Vagina (tissue), 2 donors: ENCODE measurements at regions not wholly inside any gene's neighbourhood (a gene's known extent, or its start where the extent isn't known, plus 50 kb on each side); places are given as distances from the start of the nearest gene placed in this dataset.
A peak's percentile ranks its signal among the peaks of the same experiment; 100 is the strongest.

ENCODE experiments used
- DNase-seq, 2 donors: peaks; one replicate each; pipeline ENCODE4 v3.0.0-alpha.2; 2017; ENCODE audit errors: extremely low spot score in 2 of 2
- H3K27ac ChIP-seq: fragments of 200-600 bp; sonication (generic); one replicate; pipeline ENCODE4 v1.5.1; 2019
- H3K27me3 ChIP-seq: fragments of 200-600 bp; sonication (generic); one replicate; pipeline ENCODE4 v1.5.1; 2019
- H3K36me3 ChIP-seq, 2 donors: fragments of 200-600 bp; sonication (generic); one replicate each; pipeline ENCODE4 v1.5.1; 2017 to 2019
- H3K4me1 ChIP-seq: fragments of 200-600 bp; sonication (generic); one replicate; pipeline ENCODE4 v1.5.1; 2019
- H3K4me3 ChIP-seq, 2 donors: fragments of 200-600 bp; sonication (generic); 1 replicate in 1 of 2; 2 replicates in 1 of 2; pipeline ENCODE4 v1.5.1; 2016 to 2019
- H3K9me3 ChIP-seq: fragments of 200-600 bp; sonication (generic); one replicate; pipeline ENCODE4 v1.5.1; 2019
- CTCF ChIP-seq, 3 experiments: fragments of 450-650 bp in 2 of 3; fragments of 200-600 bp in 1 of 3; sonication (generic) in 1 of 3; IDR thresholded peaks; one replicate each; pipeline ENCODE4 v1.5.1; 2017 to 2019; ENCODE audit warnings: antibody characterized with exemption in 3 of 3, mild to moderate bottlenecking in 2 of 3, moderate library complexity in 2 of 3
- POLR2A ChIP-seq, 2 donors: fragments of 450-650 bp; IDR thresholded peaks; one replicate each; pipeline ENCODE4 v1.6.1; 2017; ENCODE audit warnings: antibody characterized with exemption in 2 of 2, mild to moderate bottlenecking in 2 of 2, moderate library complexity in 2 of 2
- POLR2AphosphoS5 ChIP-seq, 2 donors: sonication (generic); formaldehyde crosslinking; IDR thresholded peaks; one replicate each; pipeline ENCODE4 v1.9.0; 2017; ENCODE audit warnings: antibody characterized with exemption in 2 of 2, mild to moderate bottlenecking in 2 of 2, low read depth in 1 of 2; ENCODE audit not compliant: insufficient read depth in 1 of 2
- intact Hi-C: fragments of 100-400 bp; cut with DNase I; formaldehyde crosslinking; loops from one replicate; pipeline ENCODE4 v1.15.1; 2023

- H3K9me3 ChIP-seq = no peaks in the 10 kb centered on the region
- H3K36me3 ChIP-seq = no peaks in the 10 kb centered on the region
- no peak overlapping the region for H3K4me3 ChIP-seq
- peak overlapping the region; percentile 5 for H3K27ac ChIP-seq
- no peaks in the 10 kb centered on the region for H3K27me3 ChIP-seq
- intact Hi-C loops = no loop called here
- TF ChIP-seq CTCF (IDR thresholded peaks at IDR 0.05) (no peak), POLR2A (IDR thresholded peaks at IDR 0.05) (no peak), POLR2AphosphoS5 (IDR thresholded peaks at IDR 0.05; ENCODE audit: insufficient read depth in 1 of 2, low read depth in 1 of 2) (no peak)
- no peak for DNase-seq
- H3K4me1 ChIP-seq = peaks cover 18% of the 10 kb centered on the region
Measured at GRCh38 chr18:44388329-44388728, 292.4 kb upstream of the SETBP1 start.

DNA sequence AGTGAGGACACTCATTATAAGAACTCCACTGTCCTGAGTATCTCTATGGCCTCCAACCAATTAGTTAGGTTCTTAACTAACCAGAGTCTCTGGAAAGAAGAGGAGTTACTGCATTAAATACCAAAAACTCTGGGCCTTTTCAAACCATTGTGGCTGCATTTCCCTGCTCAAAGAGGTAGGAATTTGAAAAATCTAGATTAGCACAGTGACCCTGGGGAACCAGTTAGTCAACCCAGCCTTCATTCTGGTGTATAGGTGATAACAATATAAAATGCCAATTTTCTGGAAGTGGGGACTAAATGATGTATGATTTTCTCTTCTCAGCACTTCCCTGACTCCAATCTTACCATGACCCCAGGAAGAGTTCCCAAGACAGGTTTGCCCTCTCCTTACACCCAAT, 287.8 kb upstream of the SETBP1 start:
- no peak for DNase-seq
- Histone ChIP-seq H3K9me3 (no peaks in the 10 kb centered on the region), H3K36me3 (no peaks in the 10 kb centered on the region), H3K4me3 (no peak overlapping the region), H3K27ac (no peak overlapping the region), H3K27me3 (no peaks in the 10 kb centered on the region), H3K4me1 (peaks cover 10% of the 10 kb centered on the region)
- no peak for TF ChIP-seq POLR2AphosphoS5 (IDR thresholded peaks at IDR 0.05; ENCODE audit: insufficient read depth in 1 of 2, low read depth in 1 of 2)
- TF ChIP-seq CTCF (IDR thresholded peaks at IDR 0.05) = no peak
- TF ChIP-seq POLR2A (IDR thresholded peaks at IDR 0.05) = no peak
- intact Hi-C loops = no loop called here

GRCh38 chr18:44393406-44393805, 287.3 kb upstream of the SETBP1 start:
- H3K4me1 ChIP-seq = peaks cover 5% of the 10 kb centered on the region
- no peak for TF ChIP-seq CTCF (IDR thresholded peaks at IDR 0.05)
- no peak overlapping the region for H3K4me3 ChIP-seq
- H3K27me3 ChIP-seq = no peaks in the 10 kb centered on the region
- DNase-seq = no peak
- H3K36me3 ChIP-seq = no peaks in the 10 kb centered on the region
- intact Hi-C loops = no loop called here
- H3K9me3 ChIP-seq = no peaks in the 10 kb centered on the region
- H3K27ac ChIP-seq = no peak overlapping the region

DNA sequence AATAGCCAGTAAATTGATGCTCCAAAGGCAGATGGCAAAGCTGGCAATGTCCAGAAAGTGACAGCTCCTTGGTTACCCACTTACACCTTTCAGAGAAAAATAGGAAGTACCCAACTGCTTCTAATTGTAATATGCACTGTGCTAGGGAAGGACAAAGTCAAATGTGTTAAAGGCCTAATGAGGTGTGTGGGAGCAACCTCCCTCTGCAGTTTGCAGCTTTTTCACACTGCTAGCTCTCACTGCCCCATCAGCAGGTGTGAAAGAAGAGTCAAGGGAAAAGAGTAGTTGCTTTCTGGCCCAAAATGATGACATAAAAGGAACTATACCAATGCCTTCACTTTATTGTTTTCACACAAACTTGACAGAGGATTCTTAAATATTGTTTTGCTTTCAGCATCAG, 284.1 kb upstream of the SETBP1 start:
- H3K9me3 ChIP-seq = no peaks in the 10 kb centered on the region
- TF ChIP-seq CTCF (IDR thresholded peaks at IDR 0.05) = no peak
- TF ChIP-seq POLR2AphosphoS5 (IDR thresholded peaks at IDR 0.05; ENCODE audit: insufficient read depth in 1 of 2, low read depth in 1 of 2) = no peak
- no peak for TF ChIP-seq POLR2A (IDR thresholded peaks at IDR 0.05)
- H3K36me3 ChIP-seq = no peaks in the 10 kb centered on the region
- H3K4me1 ChIP-seq = no peaks in the 10 kb centered on the region
- H3K27me3 ChIP-seq = no peaks in the 10 kb centered on the region
- H3K27ac ChIP-seq = no peak overlapping the region
- no peak overlapping the region for H3K4me3 ChIP-seq
- DNase-seq = no peak
- intact Hi-C loops = no loop called here

DNA sequence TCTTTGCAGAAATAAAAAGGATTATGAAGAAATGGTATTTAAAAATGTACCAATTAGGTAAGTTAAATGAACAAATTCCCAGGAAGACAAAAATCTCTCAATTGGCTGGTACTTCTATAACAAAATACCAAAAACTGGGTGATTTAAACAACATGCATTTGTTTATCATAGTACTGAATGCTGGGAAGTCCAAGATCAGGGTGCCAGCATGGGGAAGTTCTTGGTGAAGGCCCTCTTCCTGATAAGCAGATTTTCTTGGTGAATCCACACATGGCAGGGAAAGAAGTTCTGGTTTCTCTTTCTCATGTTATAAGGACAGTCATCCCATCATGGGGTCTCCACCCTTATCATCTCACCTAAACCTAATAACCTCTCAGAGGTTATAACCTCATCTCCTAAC, 271.6 kb upstream of the SETBP1 start:
- no peaks in the 10 kb centered on the region for H3K27me3 ChIP-seq
- H3K9me3 ChIP-seq = no peaks in the 10 kb centered on the region
- H3K4me1 ChIP-seq = peaks cover 6% of the 10 kb centered on the region
- no peak for TF ChIP-seq POLR2AphosphoS5 (IDR thresholded peaks at IDR 0.05; ENCODE audit: insufficient read depth in 1 of 2, low read depth in 1 of 2)
- TF ChIP-seq CTCF (IDR thresholded peaks at IDR 0.05) = no peak
- no peak for TF ChIP-seq POLR2A (IDR thresholded peaks at IDR 0.05)
- no peak for DNase-seq
- no peak overlapping the region for H3K4me3 ChIP-seq
- no peak overlapping the region for H3K27ac ChIP-seq
- intact Hi-C loops = no loop called here
- no peaks in the 10 kb centered on the region for H3K36me3 ChIP-seq
